Inferior parietal cortex (tissue), 1 donor: ENCODE measurements at regions not wholly inside any gene's neighbourhood (a gene's known extent, or its start where the extent isn't known, plus 50 kb on each side); places are given as distances from the start of the nearest gene placed in this dataset.
"Not testable (repeated sequence)": the region's sequence is repeated elsewhere in the genome, so short reads cannot be mapped to it uniquely, and the experiment has no call there.

Experiments used
- DNase-seq: peaks from one replicate; pipeline ENCODE4 v3.0.0-alpha.2; 2016; ENCODE audit errors: extremely low spot score

GRCh38 chr1:114269539-114269938, 115.9 kb upstream of the SYT6 start:
- no peak for DNase-seq

GRCh38 chr1:114263343-114263742, 109.7 kb upstream of the SYT6 start:
- no peak for DNase-seq

- no peak for DNase-seq
Observed at GRCh38 chr1:114262337-114262736, 108.7 kb upstream of the SYT6 start.

GRCh38 chr1:114260805-114261484, 107.3 kb upstream of the SYT6 start:
- no peak for DNase-seq

- no peak for DNase-seq
Observed at GRCh38 chr1:114259511-114260160, 106.0 kb upstream of the SYT6 start.

GRCh38 chr1:114258633-114259032, 105.0 kb upstream of the SYT6 start:
- DNase-seq, result no peak

- no peak for DNase-seq
Observed at GRCh38 chr1:114258074-114258473, 104.4 kb upstream of the SYT6 start.

GRCh38 chr1:114257554-114257953, 103.9 kb upstream of the SYT6 start:
- DNase-seq, result no peak

- DNase-seq, result no peak
Observed at GRCh38 chr1:114253900-114254299, 100.2 kb upstream of the SYT6 start.

GRCh38 chr1:114251573-114251939, 97.9 kb upstream of the SYT6 start:
- no peak for DNase-seq

GRCh38 chr1:114250683-114251572, 97.3 kb upstream of the SYT6 start:
- DNase-seq, result no peak

GRCh38 chr1:114249691-114250090, 96.0 kb upstream of the SYT6 start:
- no peak for DNase-seq

- no peak for DNase-seq
Observed at GRCh38 chr1:114248162-114248561, 94.5 kb upstream of the SYT6 start.

GRCh38 chr1:114242531-114243210, 89.0 kb upstream of the SYT6 start:
- DNase-seq, result not testable (repeated sequence)

- no peak for DNase-seq
Observed at GRCh38 chr1:114238053-114238452, 84.4 kb upstream of the SYT6 start.

GRCh38 chr1:114236517-114236916, 82.8 kb upstream of the SYT6 start:
- DNase-seq, result no peak

- no peak for DNase-seq
Observed at GRCh38 chr1:114235960-114236359, 82.3 kb upstream of the SYT6 start.

GRCh38 chr1:114235281-114235680, 81.6 kb upstream of the SYT6 start:
- DNase-seq, result no peak

GRCh38 chr1:114234408-114235124, 80.9 kb upstream of the SYT6 start:
- no peak for DNase-seq

- no peak for DNase-seq
Observed at GRCh38 chr1:114232691-114233090, 79.0 kb upstream of the SYT6 start.

- DNase-seq, result no peak
Observed at GRCh38 chr1:114231301-114231700, 77.6 kb upstream of the SYT6 start.
